Epithelial cell of proximal tubule (primary cell): ENCODE measurements at regions not wholly inside any gene's neighbourhood (a gene's known extent, or its start where the extent isn't known, plus 50 kb on each side); places are given as distances from the start of the nearest gene placed in this dataset.

ENCODE experiments used
- DNase-seq: peaks from one replicate; pipeline ENCODE4 v3.0.0-alpha.2; 2011; ENCODE audit warnings: low read depth
- H3K4me3 ChIP-seq: 2 replicates; pipeline ENCODE4 v1.5.1; 2011; ENCODE audit warnings: low read depth, mild to moderate bottlenecking, low read length
- CTCF ChIP-seq: conservative IDR thresholded peaks from 2 replicates; pipeline ENCODE4 v1.5.1; 2012; ENCODE audit warnings: low read depth, mild to moderate bottlenecking, low read length

- DNase-seq, result no peak
- no peak for TF ChIP-seq CTCF
- H3K4me3 ChIP-seq, result no peak overlapping the region
Observed at GRCh38 chr13:76719955-76720354, 166.2 kb downstream of the KCTD12 start.

- no peak overlapping the region for H3K4me3 ChIP-seq
- no peak for DNase-seq
- no peak for TF ChIP-seq CTCF
Observed at GRCh38 chr13:76717092-76717491, 169.1 kb downstream of the KCTD12 start.

- H3K4me3 ChIP-seq, result no peak overlapping the region
- DNase-seq, result no peak
- no peak for TF ChIP-seq CTCF
Observed at GRCh38 chr13:76715621-76716020, 170.6 kb downstream of the KCTD12 start.

- DNase-seq, result no peak
- H3K4me3 ChIP-seq, result no peak overlapping the region
- no peak for TF ChIP-seq CTCF
Observed at GRCh38 chr13:76715075-76715474, 171.1 kb downstream of the KCTD12 start.

GRCh38 chr13:76713280-76713679 lies 172.9 kb downstream of the KCTD12 start:
- no peak for DNase-seq
- no peak for TF ChIP-seq CTCF

GRCh38 chr13:76711550-76712182 lies 174.5 kb downstream of the KCTD12 start:
- no peak overlapping the region for H3K4me3 ChIP-seq
- DNase-seq, result no peak
- no peak for TF ChIP-seq CTCF

More at GRCh38 chr13:76713280-76713679, 172.9 kb downstream of the KCTD12 start:
- no peak overlapping the region for H3K4me3 ChIP-seq

- DNase-seq, result no peak
- TF ChIP-seq CTCF, result no peak
- no peak overlapping the region for H3K4me3 ChIP-seq
Observed at GRCh38 chr13:76709851-76710250, 176.4 kb downstream of the KCTD12 start.
